Activated CD4-positive, alpha-beta T cell treated with anti-CD3 and anti-CD28 coated beads for 1 hour (primary cell): ENCODE measurements at regions not wholly inside any gene's neighbourhood (a gene's known extent, or its start where the extent isn't known, plus 50 kb on each side); places are given as distances from the start of the nearest gene placed in this dataset.
"Not testable (repeated sequence)": the region's sequence is repeated elsewhere in the genome, so short reads cannot be mapped to it uniquely, and the experiment has no call there.

Experiments used
- DNase-seq: peaks from one replicate; pipeline ENCODE4 v3.0.0-alpha.2; 2020

GRCh38 chr1:121052081-121052660, 132.0 kb downstream of the FAM72B start:
- DNase-seq = not testable (repeated sequence)

GRCh38 chr1:121054928-121055327, 129.2 kb downstream of the FAM72B start:
- not testable (repeated sequence) for DNase-seq

GRCh38 chr1:121066925-121067324, 117.2 kb downstream of the FAM72B start:
- DNase-seq = not testable (repeated sequence)

- DNase-seq = not testable (repeated sequence)
These were observed 115.2 kb downstream of the FAM72B start for GRCh38 chr1:121068738-121069499.

- DNase-seq = not testable (repeated sequence)
These were observed 110.3 kb downstream of the FAM72B start for GRCh38 chr1:121073852-121074251.

DNA sequence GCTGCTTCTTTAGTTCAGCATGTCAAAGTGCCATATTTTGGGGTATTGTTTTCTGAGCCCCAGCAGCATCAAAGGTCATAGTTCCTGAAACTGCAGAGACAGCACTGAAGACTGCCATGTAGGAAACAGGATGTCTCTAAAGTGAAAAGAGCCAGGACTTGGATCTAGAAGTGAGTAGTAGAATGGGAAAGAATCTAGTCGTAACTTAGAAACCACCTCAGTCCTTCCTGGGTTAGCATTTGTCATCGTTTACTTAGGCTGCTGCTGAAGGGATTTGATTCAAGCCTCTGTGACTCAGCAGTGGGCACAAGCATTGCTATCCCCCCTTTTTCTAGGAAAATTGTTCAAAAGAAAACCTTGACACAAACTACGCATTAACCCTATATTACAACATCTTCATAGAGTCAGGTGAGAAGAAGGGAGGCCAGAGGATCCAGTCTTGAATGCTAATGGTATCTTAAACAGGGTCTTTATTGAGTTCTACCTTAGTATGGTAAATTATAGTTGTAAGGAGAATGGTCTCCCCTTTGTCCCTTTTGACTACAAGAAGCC, 108.8 kb downstream of the FAM72B start:
- not testable (repeated sequence) for DNase-seq

DNA sequence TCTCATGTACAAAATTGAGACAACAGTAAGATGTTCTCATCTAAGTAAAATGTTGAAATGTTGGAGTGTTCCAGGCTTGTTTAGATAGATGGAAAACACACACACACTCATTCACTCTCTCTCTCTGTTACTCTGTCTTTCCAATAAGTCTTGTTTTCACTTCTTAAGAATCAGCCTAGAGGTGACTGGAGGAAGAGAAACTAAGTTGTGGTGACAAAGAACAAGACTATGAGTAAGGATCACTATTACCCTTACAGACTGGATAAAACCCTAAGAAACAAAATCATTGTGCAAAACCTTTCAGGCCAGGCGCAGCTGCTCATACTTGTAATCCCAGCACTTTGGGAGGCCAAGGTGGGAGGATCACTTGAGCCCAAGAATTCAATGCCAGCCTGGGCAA, 107.5 kb downstream of the FAM72B start:
- DNase-seq = not testable (repeated sequence)

DNA sequence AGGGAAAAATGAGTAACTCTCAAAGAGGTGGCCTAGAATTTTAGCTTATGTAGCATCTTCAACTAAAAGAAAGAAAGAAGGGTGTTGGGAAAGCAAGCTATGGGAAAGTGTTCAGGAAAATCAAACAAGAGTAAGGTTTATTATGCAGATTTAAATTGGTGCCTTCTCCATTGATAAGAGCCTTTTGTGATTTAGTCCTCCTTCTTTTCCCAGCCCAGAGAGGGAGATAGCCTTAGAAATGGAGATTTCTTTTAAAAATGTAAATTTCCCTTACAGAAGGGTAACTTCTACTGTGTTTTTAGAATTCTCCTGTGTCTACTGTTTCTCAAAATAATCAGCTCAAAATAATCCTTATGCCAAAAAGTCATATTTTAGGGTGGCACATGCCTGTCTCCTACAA, 104.5 kb downstream of the FAM72B start:
- DNase-seq = not testable (repeated sequence)

- DNase-seq = not testable (repeated sequence)
These were observed 103.8 kb downstream of the FAM72B start for GRCh38 chr1:121080197-121080903.

DNA sequence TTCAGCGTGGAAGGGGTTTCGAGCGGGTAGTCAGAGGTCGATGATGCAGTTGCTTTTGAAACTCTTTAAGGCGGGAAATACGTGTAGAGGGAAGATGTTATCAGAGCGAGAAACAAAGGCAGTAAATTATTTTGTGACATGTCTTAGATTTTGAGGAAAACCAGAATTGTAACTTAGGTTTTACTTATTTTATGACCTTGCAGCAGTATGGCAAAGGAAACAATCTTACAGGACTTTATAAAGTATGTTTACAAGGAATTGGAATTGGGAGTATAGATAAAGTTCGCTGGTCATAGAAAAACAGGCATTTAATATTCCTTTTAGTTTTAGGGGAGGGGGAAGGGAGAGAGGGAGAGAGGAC, 103.3 kb downstream of the FAM72B start:
- DNase-seq = not testable (repeated sequence)

DNA sequence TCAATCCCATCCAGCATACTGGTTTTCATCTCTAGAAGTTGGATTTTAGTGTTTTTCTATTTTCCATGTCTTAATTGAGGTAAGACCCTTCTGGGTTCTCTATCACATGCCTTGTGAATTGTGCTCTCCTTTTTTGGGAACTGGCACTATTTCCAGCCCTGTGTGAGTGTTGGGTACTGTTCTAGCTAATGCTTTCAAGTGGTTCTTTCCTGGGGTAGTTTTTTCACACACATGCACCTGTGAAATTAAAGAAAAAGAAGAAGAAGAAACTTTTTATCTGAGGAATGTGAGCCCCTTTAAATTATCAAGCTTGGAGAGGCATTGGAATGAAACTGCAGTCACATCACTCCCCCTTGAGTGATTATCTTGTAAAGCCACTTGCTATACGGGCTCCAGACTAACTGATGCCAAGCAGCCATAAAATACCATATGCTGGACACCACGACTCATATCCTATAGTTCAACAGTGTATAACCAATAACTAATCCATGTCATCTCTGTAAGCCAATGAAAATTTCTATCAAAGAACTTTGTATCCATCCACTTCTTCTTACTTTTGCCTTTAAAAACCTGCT, 102.4 kb downstream of the FAM72B start:
- not testable (repeated sequence) for DNase-seq

GRCh38 chr1:121082995-121083394, 101.1 kb downstream of the FAM72B start:
- not testable (repeated sequence) for DNase-seq

DNA sequence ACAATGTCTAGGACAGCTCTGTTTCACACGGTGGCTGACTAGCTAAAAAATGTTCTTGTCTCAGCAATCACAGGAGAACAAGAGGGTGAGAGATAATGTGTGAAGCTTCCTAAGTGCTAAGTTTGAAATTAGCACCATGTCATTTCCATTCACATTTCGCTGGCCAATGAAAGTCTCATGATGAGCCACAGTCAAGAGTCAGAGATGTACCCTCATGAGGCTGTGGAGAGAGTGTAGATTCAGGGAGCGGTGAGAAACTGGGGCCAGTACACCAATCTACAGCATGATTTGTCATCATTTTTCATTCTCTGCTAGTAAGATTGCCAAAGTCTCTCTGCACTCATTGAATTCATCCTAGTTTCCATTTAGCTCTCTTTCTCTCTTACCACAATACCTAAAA, 97.9 kb downstream of the FAM72B start:
- not testable (repeated sequence) for DNase-seq

GRCh38 chr1:121087221-121087620, 96.9 kb downstream of the FAM72B start:
- DNase-seq = not testable (repeated sequence)

GRCh38 chr1:121088568-121088967, 95.6 kb downstream of the FAM72B start:
- DNase-seq = not testable (repeated sequence)

- DNase-seq = not testable (repeated sequence)
These were observed 91.7 kb downstream of the FAM72B start for GRCh38 chr1:121092329-121092968.

- DNase-seq = not testable (repeated sequence)
These were observed 89.1 kb downstream of the FAM72B start for GRCh38 chr1:121095014-121095413.

- peak; percentile 73 for DNase-seq
These were observed 86.8 kb downstream of the FAM72B start for GRCh38 chr1:121097127-121097866.

- not testable (repeated sequence) for DNase-seq
These were observed 86.3 kb downstream of the FAM72B start for GRCh38 chr1:121097867-121098215.

DNA sequence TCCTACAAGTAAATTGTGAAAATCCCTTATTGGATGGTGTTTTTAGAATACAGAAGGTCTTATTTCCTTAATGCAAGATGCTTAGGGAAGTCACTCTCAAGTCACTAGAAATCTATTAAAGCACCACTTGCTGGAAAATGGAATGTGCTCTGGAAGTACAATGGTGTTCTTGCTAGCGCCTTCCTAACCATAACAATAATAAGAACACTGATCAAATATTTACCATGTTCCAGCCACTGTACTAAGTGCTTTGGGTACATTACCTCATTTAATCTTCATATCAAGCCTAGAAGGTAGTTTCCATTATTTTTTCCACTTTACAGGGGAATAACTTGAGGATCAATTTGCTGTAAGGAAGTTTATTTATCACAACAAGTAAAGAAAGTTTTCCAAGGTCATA, 75.1 kb downstream of the FAM72B start:
- DNase-seq = not testable (repeated sequence)

DNA sequence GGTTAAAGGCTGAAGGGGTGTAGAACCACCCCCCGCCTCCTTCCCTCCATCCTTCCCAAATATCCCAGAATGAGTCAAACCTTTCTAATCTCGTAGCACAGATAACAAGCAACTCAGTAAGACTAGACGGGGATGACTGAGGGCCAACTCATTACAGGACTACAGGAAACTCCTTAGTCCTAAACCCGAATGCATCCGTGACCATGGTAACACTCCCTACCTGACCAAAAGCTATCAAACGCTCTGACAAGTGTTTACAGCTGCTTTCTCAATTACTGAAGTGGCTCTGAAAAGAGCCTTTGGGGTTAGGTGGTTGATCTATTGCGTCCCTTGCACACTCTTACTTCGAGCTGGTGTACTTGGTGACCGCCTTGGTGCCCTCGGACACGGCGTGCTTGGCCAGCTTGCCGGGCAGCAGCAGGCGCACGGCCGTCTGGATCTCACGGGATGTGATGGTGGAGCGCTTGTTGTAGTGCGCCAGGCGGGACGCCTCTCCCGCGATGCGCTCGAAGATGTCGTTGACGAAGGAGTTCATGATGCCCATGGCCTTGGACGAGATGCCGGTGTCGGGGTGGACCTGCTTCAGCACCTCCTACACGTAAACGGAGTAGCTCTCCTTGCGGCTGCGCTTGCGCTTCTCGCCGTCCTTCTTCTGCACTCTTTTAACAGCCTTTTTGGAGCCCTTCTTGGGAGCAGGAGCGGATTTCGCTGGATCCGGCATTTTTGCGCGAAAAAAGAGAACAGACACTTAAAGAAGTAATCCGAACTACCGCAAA, 67.4 kb downstream of the FAM72B start:
- not testable (repeated sequence) for DNase-seq
